T-cell (primary cell): ENCODE measurements at regions not wholly inside any gene's neighbourhood (a gene's known extent, or its start where the extent isn't known, plus 50 kb on each side); places are given as distances from the start of the nearest gene placed in this dataset.

ENCODE experiments used
- ATAC-seq, 4 experiments: fragments of 200-7000 bp in 3 of 4; fragments of 150-1000 bp in 1 of 4; cut with Tn5 transposase; replicated peaks in 1 of 4; 1 replicate in 3 of 4; 2 replicates in 1 of 4; pipeline ENCODE4 v1.10.0; 2021; ENCODE audit warnings: moderate library complexity in 3 of 4, mild to moderate bottlenecking in 2 of 4, moderate number of reproducible peaks in 1 of 4
- CTCF ChIA-PET, 2 donors: fragments of 300-600 bp; sonication (Branson Sonifier 250); formaldehyde crosslinking; loops; one replicate each; lab custom pipeline; 2022; ENCODE audit warnings: antibody characterized with exemption in 2 of 2; lab: Charles Lee
- POLR2A ChIA-PET, 2 donors: fragments of 300-600 bp; sonication (Branson Sonifier 250); formaldehyde crosslinking; loops; one replicate each; lab custom pipeline; 2022; ENCODE audit warnings: antibody characterized with exemption in 2 of 2; lab: Charles Lee
- DNase-seq, 35 experiments: peaks; one replicate each; pipeline versions ENCODE4 v3.0.0 to v3.0.0-alpha.2; 2013 to 2023
- H3K27ac ChIP-seq: one replicate; pipeline ENCODE4 v1.5.1; 2013; ENCODE audit warnings: low read length
- H3K27me3 ChIP-seq, 2 experiments: replicated peaks in 1 of 2; 1 replicate in 1 of 2; 2 replicates in 1 of 2; pipeline versions ENCODE4 v1.6.1 to v1.7.0; 2013; ENCODE audit warnings: low read length in 1 of 2, mixed read lengths in 1 of 2; ENCODE audit not compliant: control insufficient read depth in 2 of 2, insufficient read depth in 2 of 2; ENCODE audit errors: extremely low read depth in 1 of 2
- H3K36me3 ChIP-seq, 2 donors: 1 replicate in 1 of 2; 2 replicates in 1 of 2; pipeline versions ENCODE4 v1.6.1 to v1.7.0; 2013; ENCODE audit warnings: low read length in 1 of 2; ENCODE audit not compliant: control insufficient read depth in 2 of 2, insufficient read depth in 1 of 2; ENCODE audit errors: extremely low read depth in 1 of 2
- H3K4me1 ChIP-seq, 2 experiments: 1 replicate in 1 of 2; 2 replicates in 1 of 2; pipeline versions ENCODE4 v1.6.1 to v1.7.0; 2013; ENCODE audit warnings: low read length in 2 of 2, mixed read lengths in 1 of 2; ENCODE audit not compliant: insufficient read depth in 2 of 2, control insufficient read depth in 1 of 2; ENCODE audit errors: extremely low read depth in 1 of 2
- H3K4me3 ChIP-seq, 2 donors: 1 replicate in 1 of 2; 2 replicates in 1 of 2; pipeline versions ENCODE4 v1.5.1 to v1.7.0; 2013; ENCODE audit warnings: mild to moderate bottlenecking in 2 of 2, low read length in 1 of 2, moderate library complexity in 1 of 2; ENCODE audit not compliant: control insufficient read depth in 1 of 2; ENCODE audit errors: extremely low read depth in 1 of 2
- H3K9me3 ChIP-seq: 2 replicates; pipeline ENCODE4 v1.7.0; 2013
- H3K27ac Mint-ChIP-seq, 2 donors: one replicate each; pipeline ENCODE4 v1.8.0; 2020 to 2021; ENCODE audit warnings: mild to moderate bottlenecking in 2 of 2, mixed read lengths in 2 of 2
- H3K27me3 Mint-ChIP-seq, 2 donors: one replicate each; pipeline ENCODE4 v1.8.0; 2021 to 2022; ENCODE audit warnings: mixed read lengths in 2 of 2
- H3K36me3 Mint-ChIP-seq: one replicate; pipeline ENCODE4 v1.8.0; 2021; ENCODE audit warnings: mixed read lengths
- H3K4me1 Mint-ChIP-seq, 3 donors: one replicate each; pipeline ENCODE4 v1.8.0; 2020 to 2022; ENCODE audit warnings: mixed read lengths in 3 of 3, mild to moderate bottlenecking in 1 of 3
- H3K4me3 Mint-ChIP-seq, 3 donors: one replicate each; pipeline ENCODE4 v1.8.0; 2020 to 2022; ENCODE audit warnings: mild to moderate bottlenecking in 3 of 3, mixed read lengths in 3 of 3, moderate library complexity in 3 of 3
- H3K9me3 Mint-ChIP-seq, 3 donors: one replicate each; pipeline ENCODE4 v1.8.0; 2020 to 2022; ENCODE audit warnings: mixed read lengths in 3 of 3
- WGBS: methylation state at CpG from one replicate; pipeline ENCODE4 v1.1.5; 2013; ENCODE audit warnings: missing lambda C conversion rate; ENCODE audit not compliant: insufficient coverage; 5-methylcytosine and 5-hydroxymethylcytosine counted together

GRCh38 chr2:129274038-129274415, 705.4 kb upstream of the RAB6C start:
- H3K4me3 Mint-ChIP-seq = no peak overlapping the region
- DNase-seq (no peak), ATAC-seq (peak in 1 of 4 experiments; percentile 24)
- Histone ChIP-seq H3K27ac (no peak overlapping the region), H3K4me3 (no peak overlapping the region), H3K27me3 (no peaks in the 10 kb centered on the region), H3K4me1 (no peaks in the 10 kb centered on the region), H3K36me3 (no peaks in the 10 kb centered on the region), H3K9me3 (no peaks in the 10 kb centered on the region)
- WGBS = 92% methylated on average over 2 of the region's 2 CpGs
- H3K9me3 Mint-ChIP-seq = peaks cover 5 to 10% (median 7%) of the 10 kb centered on the region in 3 donors
- POLR2A ChIA-PET = no interaction called here
- no peaks in the 10 kb centered on the region for H3K36me3 Mint-ChIP-seq
- H3K27ac Mint-ChIP-seq = no peak overlapping the region
- no peaks in the 10 kb centered on the region for H3K27me3 Mint-ChIP-seq
- CTCF ChIA-PET = interaction anchor here in 1 of 2 donors (0.5 to 0.6 kb wide), 2 partner anchors 43 to 164 kb away, joined by 4 to 5 read pairs; no protein-coding TSS in a partner anchor
- no peaks in the 10 kb centered on the region for H3K4me1 Mint-ChIP-seq

- Histone ChIP-seq H3K9me3 (no peaks in the 10 kb centered on the region), H3K36me3 (no peaks in the 10 kb centered on the region), H3K4me1 (no peaks in the 10 kb centered on the region), H3K27me3 (no peaks in the 10 kb centered on the region), H3K4me3 (no peak overlapping the region), H3K27ac (no peak overlapping the region)
- WGBS = 70% methylated on average over 2 of the region's 5 CpGs
- POLR2A ChIA-PET = no interaction called here
- DNase-seq (no peak), ATAC-seq (no peak)
- H3K27ac Mint-ChIP-seq = no peak overlapping the region
- H3K36me3 Mint-ChIP-seq = no peaks in the 10 kb centered on the region
- CTCF ChIA-PET = no interaction called here
- H3K4me3 Mint-ChIP-seq = no peak overlapping the region
- H3K4me1 Mint-ChIP-seq = no peaks in the 10 kb centered on the region
- peaks cover 5 to 13% (median 7%) of the 10 kb centered on the region in 3 donors for H3K9me3 Mint-ChIP-seq
- H3K27me3 Mint-ChIP-seq = no peaks in the 10 kb centered on the region
Measured at GRCh38 chr2:129274918-129275317, 704.5 kb upstream of the RAB6C start.

GRCh38 chr2:129275706-129276105, 703.8 kb upstream of the RAB6C start:
- Mint-ChIP-seq H3K4me1 (no peaks in the 10 kb centered on the region), H3K27ac (no peak overlapping the region), H3K27me3 (no peaks in the 10 kb centered on the region), H3K9me3 (peaks cover 0 to 6% (median 2%) of the 10 kb centered on the region in 3 donors), H3K4me3 (no peak overlapping the region), H3K36me3 (no peaks in the 10 kb centered on the region)
- Histone ChIP-seq H3K27me3 (no peaks in the 10 kb centered on the region), H3K9me3 (no peaks in the 10 kb centered on the region), H3K4me3 (no peak overlapping the region), H3K36me3 (no peaks in the 10 kb centered on the region), H3K27ac (no peak overlapping the region), H3K4me1 (no peaks in the 10 kb centered on the region)
- no peak for ATAC-seq
- 72% methylated on average over 2 of the region's 3 CpGs for WGBS
- POLR2A ChIA-PET = no interaction called here
- CTCF ChIA-PET = no interaction called here
- no peak for DNase-seq

DNA sequence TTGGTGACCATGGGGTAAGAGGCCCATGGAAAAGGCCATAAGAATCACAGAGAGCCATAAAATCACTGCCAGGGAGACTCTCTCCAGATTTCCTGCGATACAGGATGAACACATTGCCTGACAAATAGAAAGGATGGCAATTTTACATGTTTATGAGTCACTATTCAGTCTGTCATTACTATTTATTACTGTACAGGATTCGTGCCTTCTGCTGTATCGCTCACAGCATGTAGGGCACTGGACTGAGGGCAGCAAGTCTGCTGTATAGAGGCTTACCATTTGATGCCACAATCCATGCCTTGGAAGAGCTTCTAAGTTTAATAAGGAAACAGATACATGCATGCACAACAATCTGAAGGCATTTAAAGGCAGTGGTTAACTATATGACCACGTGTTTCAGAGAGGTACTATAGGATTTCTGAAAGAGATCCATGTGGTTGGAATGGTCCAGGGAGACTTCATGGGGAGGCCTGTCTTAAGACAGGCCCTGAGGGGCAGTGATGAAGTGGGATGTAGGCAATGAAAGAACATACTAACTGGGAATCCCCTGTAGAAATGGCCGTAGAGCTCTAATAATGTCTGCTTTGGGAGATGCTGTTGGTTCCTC, 702.4 kb upstream of the RAB6C start:
- H3K36me3 ChIP-seq = no peaks in the 10 kb centered on the region
- ChIA-PET CTCF (no interaction called here), POLR2A (no interaction called here)
- no peak overlapping the region for H3K4me3 ChIP-seq
- no peak for ATAC-seq
- H3K27me3 ChIP-seq = no peaks in the 10 kb centered on the region
- H3K9me3 ChIP-seq = no peaks in the 10 kb centered on the region
- no peaks in the 10 kb centered on the region for H3K27me3 Mint-ChIP-seq
- H3K4me3 Mint-ChIP-seq = no peak overlapping the region
- H3K27ac ChIP-seq = no peak overlapping the region
- H3K4me1 ChIP-seq = no peaks in the 10 kb centered on the region
- no peak for DNase-seq
- H3K36me3 Mint-ChIP-seq = no peaks in the 10 kb centered on the region
- no peak overlapping the region for H3K27ac Mint-ChIP-seq
- H3K9me3 Mint-ChIP-seq = peaks cover 0 to 6% (median 0%) of the 10 kb centered on the region in 3 donors
- H3K4me1 Mint-ChIP-seq = no peaks in the 10 kb centered on the region
- 69% methylated on average over 3 of the region's 5 CpGs for WGBS

- Mint-ChIP-seq H3K27ac (no peak overlapping the region), H3K27me3 (no peaks in the 10 kb centered on the region), H3K9me3 (peaks cover 0 to 6% (median 0%) of the 10 kb centered on the region in 3 donors), H3K36me3 (no peaks in the 10 kb centered on the region), H3K4me1 (no peaks in the 10 kb centered on the region), H3K4me3 (no peak overlapping the region)
- ChIA-PET POLR2A (no interaction called here), CTCF (no interaction called here)
- Histone ChIP-seq H3K36me3 (no peaks in the 10 kb centered on the region), H3K27me3 (no peaks in the 10 kb centered on the region), H3K9me3 (no peaks in the 10 kb centered on the region), H3K27ac (no peak overlapping the region), H3K4me3 (no peak overlapping the region), H3K4me1 (no peaks in the 10 kb centered on the region)
- DNase-seq (no peak), ATAC-seq (no peak)
- WGBS = 93% methylated on average over 2 of the region's 2 CpGs
Measured at GRCh38 chr2:129277585-129277981, 701.9 kb upstream of the RAB6C start.

- H3K27ac Mint-ChIP-seq = no peak overlapping the region
- H3K36me3 Mint-ChIP-seq = no peaks in the 10 kb centered on the region
- ChIA-PET POLR2A (no interaction called here), CTCF (no interaction called here)
- WGBS = 90% methylated on average over 4 of the region's 5 CpGs
- Histone ChIP-seq H3K27me3 (no peaks in the 10 kb centered on the region), H3K4me1 (no peaks in the 10 kb centered on the region), H3K27ac (no peak overlapping the region), H3K4me3 (no peak overlapping the region), H3K36me3 (no peaks in the 10 kb centered on the region), H3K9me3 (no peaks in the 10 kb centered on the region)
- ATAC-seq = no peak
- H3K4me3 Mint-ChIP-seq = no peak overlapping the region
- no peaks in the 10 kb centered on the region for H3K27me3 Mint-ChIP-seq
- peaks cover 0 to 6% (median 0%) of the 10 kb centered on the region in 3 donors for H3K9me3 Mint-ChIP-seq
- no peak for DNase-seq
- H3K4me1 Mint-ChIP-seq = no peaks in the 10 kb centered on the region
Measured at GRCh38 chr2:129281791-129282530, 697.5 kb upstream of the RAB6C start.
